ENCODE measurements at regions not wholly inside any gene's neighbourhood (a gene's known extent, or its start where the extent isn't known, plus 50 kb on each side); places are given as distances from the start of the nearest gene placed in this dataset.

DNA sequence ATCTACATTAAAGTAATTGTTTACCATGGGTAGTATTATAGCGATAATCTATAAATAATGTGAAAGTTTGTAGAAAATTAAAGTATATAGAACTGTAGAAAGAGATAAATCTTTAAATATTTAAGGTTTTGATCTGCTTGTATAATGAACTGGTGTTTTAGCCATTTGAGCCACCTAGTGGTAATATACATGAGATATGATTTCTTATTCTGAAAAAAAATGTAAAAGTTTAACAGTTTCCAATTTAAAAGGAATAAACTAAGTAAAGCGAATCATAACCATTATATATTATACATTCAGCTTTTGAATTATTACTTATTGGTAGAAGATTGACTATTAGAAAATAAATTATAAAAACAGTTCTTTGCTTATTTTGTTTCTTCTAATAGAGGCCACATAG lies 91.2 kb downstream of the OTUD1 start:
- Histone ChIP-seq H2BK5ac (ENCODE audit: low read depth, low read length) (no peak overlapping the region), H3K36me3 (ENCODE audit: control insufficient read depth in 2 of 4, insufficient read depth in 4 of 4, low read length in 3 of 4) (no peaks in the 10 kb centered on the region), H2BK120ac (replicated peaks; ENCODE audit: low read depth, low read length) (no peak overlapping the region), H3K14ac (ENCODE audit: insufficient read length) (no peak overlapping the region), H3K9ac (replicated peaks in 1 of 4; ENCODE audit: extremely low read depth in 1 of 4, low read depth in 3 of 4, low read length in 3 of 4) (no peak overlapping the region), H3K4me3 (ENCODE audit: extremely low read depth in 1 of 4, insufficient read depth in 2 of 4, low read depth in 3 of 4, low read length in 4 of 4) (no peak overlapping the region), H2BK15ac (ENCODE audit: low read length) (no peak overlapping the region), H2AK5ac (ENCODE audit: low read depth, low read length) (no peak overlapping the region), H3K18ac (ENCODE audit: extremely low read depth, low read length) (no peak overlapping the region), H2BK20ac (ENCODE audit: low read length) (no peak overlapping the region), H3K4ac (replicated peaks; ENCODE audit: insufficient read length, low read depth, low read length) (no peak overlapping the region), H4K8ac (ENCODE audit: extremely low read depth, insufficient read depth, low read length) (no peak overlapping the region), H3K4me2 (ENCODE audit: insufficient read depth in 1 of 2, low read depth in 2 of 2, low read length in 2 of 2) (no peak overlapping the region), H4K20me1 (replicated peaks in 1 of 2; ENCODE audit: control insufficient read depth in 1 of 2, insufficient read depth in 2 of 2, low read length in 2 of 2) (no peaks in the 10 kb centered on the region), H3K56ac (replicated peaks; ENCODE audit: insufficient read length, low read depth, low read length) (no peak overlapping the region), H2BK12ac (ENCODE audit: low read depth, low read length) (no peak overlapping the region), H4K91ac (replicated peaks; ENCODE audit: insufficient read length, low read length) (no peak overlapping the region), H3K9me3 (ENCODE audit: insufficient read depth in 2 of 2, low read depth in 1 of 2, low read length in 1 of 2) (no peaks in the 10 kb centered on the region), H3K27me3 (replicated peaks in 1 of 4; ENCODE audit: control insufficient read depth in 3 of 4, extremely low read depth in 1 of 4, insufficient read depth in 3 of 4, low read length in 3 of 4) (no peaks in the 10 kb centered on the region), H3K23ac (ENCODE audit: insufficient read length) (no peak overlapping the region), H3K27ac (ENCODE audit: low read depth, low read length) (no peak overlapping the region), H3K79me1 (ENCODE audit: low read depth, low read length) (no peaks in the 10 kb centered on the region), H3K79me2 (ENCODE audit: control insufficient read depth in 1 of 2, insufficient read depth in 2 of 2, low read length in 2 of 2) (no peaks in the 10 kb centered on the region), H3K23me2 (ENCODE audit: low read depth, low read length) (no peaks in the 10 kb centered on the region), H3K4me1 (replicated peaks in 1 of 4; ENCODE audit: control insufficient read depth in 3 of 4, insufficient read depth in 4 of 4, low read length in 3 of 4) (no peaks in the 10 kb centered on the region), H2AFZ (ENCODE audit: low read length) (no peak overlapping the region), H4K5ac (ENCODE audit: insufficient read length, low read depth, low read length) (no peak overlapping the region)
- DNase-seq (ENCODE audit: low read depth in 1 of 2, low spot score in 2 of 2) (no peak), FAIRE-seq (no peak)
- TF ChIP-seq NRF1 (IDR thresholded peaks at IDR 0.05; ENCODE audit: low read depth, low read length) (no peak), FOSL1 (IDR thresholded peaks at IDR 0.05; ENCODE audit: insufficient read depth, low read depth, low read length) (no peak), SUZ12 (IDR thresholded peaks at IDR 0.05; ENCODE audit: low read length) (no peak), POLR2A (IDR thresholded peaks at IDR 0.05; ENCODE audit: control extremely low read depth in 1 of 2, low read depth in 2 of 2, low read length in 2 of 2) (no peak), TAF1 (IDR thresholded peaks at IDR 0.05; ENCODE audit: low read depth, low read length) (no peak), CREB1 (IDR thresholded peaks at IDR 0.05) (no peak), CBX5 (IDR thresholded peaks at IDR 0.05; ENCODE audit: low read depth, low read length) (no peak), SAP30 (IDR thresholded peaks at IDR 0.05; ENCODE audit: insufficient read depth, insufficient replicate concordance, low read length) (no peak), RNF2 (IDR thresholded peaks at IDR 0.05; ENCODE audit: borderline replicate concordance, low read depth, low read length, missing control alignments, poor library complexity, severe bottlenecking) (no peak), TBP (IDR thresholded peaks at IDR 0.05; ENCODE audit: low read depth, low read length) (no peak), GABPA (IDR thresholded peaks at IDR 0.05; ENCODE audit: borderline replicate concordance, insufficient read depth, low read length) (no peak), SIX5 (IDR thresholded peaks at IDR 0.05; ENCODE audit: low read depth, low read length) (no peak)
- ChIA-PET CTCF (ENCODE audit: partially characterized antibody) (interaction anchor here (0.6 to 4.3 kb wide), 6 partner anchors 10 to 778 kb away, joined by 4 to 26 read pairs (median 10); no protein-coding TSS in a partner anchor), POLR2A (ENCODE audit: partially characterized antibody) (no interaction called here)
- 93% methylated on average over 2 of the region's 2 CpGs; no CpG with 5 or more reads in 1 of the 2 experiments for WGBS, 2 experiments (ENCODE audit: extremely low coverage in 1 of 2, insufficient coverage in 1 of 2, insufficient read length in 1 of 2, insufficient replicate concordance in 2 of 2, low coverage in 1 of 2, low lambda C conversion rate in 2 of 2, missing lambda C conversion rate in 1 of 2)
